ENCODE measurements at regions not wholly inside any gene's neighbourhood (a gene's known extent, or its start where the extent isn't known, plus 50 kb on each side); places are given as distances from the start of the nearest gene placed in this dataset.

DNA sequence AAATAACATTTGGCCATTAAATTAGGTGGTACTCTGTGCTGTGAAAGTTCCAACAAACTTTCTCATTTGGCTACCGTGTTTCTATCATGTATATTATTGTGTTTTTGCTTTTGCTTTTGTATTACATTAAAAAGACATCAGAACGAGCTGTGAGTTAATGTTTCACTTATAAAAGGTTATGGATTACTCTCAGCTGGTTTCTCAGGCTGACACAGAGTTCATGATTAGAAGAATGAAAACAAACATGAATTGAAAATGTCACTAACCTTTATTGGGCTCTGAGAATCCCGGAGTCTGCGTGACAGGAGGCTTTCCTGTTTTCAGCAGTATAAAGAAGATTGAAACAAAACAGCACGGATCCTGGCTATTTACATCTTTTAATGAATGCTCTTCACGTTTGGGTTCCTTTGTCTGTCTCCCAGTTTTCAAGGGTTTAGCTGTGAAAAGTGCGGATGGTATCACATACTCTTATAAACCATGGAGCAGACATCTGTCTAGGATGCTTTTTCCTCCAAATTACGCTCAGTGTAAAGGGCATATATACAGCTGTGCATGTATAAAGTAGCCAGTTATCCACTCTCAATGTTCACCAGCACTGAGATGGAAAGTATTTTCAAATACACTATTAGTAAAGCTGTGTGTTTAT lies 153.6 kb downstream of the PTCSC3 start:
- no peaks in the 10 kb centered on the region for H3K9me3 ChIP-seq
- ATAC-seq (no peak), DNase-seq (no peak)
- no peak overlapping the region for H3K27ac ChIP-seq
- no peak overlapping the region for H3K4me3 ChIP-seq
- no peaks in the 10 kb centered on the region for H3K4me1 ChIP-seq
- H3K27me3 ChIP-seq: peaks cover 0 to 6% (median 0%) of the 10 kb centered on the region in 7 donors
- 61 to 65% methylated on average over 8 of the region's 8 CpGs for WGBS, 2 donors
- TF ChIP-seq, protein P1, sequence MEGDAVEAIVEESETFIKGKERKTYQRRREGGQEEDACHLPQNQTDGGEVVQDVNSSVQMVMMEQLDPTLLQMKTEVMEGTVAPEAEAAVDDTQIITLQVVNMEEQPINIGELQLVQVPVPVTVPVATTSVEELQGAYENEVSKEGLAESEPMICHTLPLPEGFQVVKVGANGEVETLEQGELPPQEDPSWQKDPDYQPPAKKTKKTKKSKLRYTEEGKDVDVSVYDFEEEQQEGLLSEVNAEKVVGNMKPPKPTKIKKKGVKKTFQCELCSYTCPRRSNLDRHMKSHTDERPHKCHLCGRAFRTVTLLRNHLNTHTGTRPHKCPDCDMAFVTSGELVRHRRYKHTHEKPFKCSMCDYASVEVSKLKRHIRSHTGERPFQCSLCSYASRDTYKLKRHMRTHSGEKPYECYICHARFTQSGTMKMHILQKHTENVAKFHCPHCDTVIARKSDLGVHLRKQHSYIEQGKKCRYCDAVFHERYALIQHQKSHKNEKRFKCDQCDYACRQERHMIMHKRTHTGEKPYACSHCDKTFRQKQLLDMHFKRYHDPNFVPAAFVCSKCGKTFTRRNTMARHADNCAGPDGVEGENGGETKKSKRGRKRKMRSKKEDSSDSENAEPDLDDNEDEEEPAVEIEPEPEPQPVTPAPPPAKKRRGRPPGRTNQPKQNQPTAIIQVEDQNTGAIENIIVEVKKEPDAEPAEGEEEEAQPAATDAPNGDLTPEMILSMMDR (IDR thresholded peaks at IDR 0.05): no peak
- no peaks in the 10 kb centered on the region for H3K36me3 ChIP-seq
- intact Hi-C loops (cut with DNase I): no loop called here

DNA sequence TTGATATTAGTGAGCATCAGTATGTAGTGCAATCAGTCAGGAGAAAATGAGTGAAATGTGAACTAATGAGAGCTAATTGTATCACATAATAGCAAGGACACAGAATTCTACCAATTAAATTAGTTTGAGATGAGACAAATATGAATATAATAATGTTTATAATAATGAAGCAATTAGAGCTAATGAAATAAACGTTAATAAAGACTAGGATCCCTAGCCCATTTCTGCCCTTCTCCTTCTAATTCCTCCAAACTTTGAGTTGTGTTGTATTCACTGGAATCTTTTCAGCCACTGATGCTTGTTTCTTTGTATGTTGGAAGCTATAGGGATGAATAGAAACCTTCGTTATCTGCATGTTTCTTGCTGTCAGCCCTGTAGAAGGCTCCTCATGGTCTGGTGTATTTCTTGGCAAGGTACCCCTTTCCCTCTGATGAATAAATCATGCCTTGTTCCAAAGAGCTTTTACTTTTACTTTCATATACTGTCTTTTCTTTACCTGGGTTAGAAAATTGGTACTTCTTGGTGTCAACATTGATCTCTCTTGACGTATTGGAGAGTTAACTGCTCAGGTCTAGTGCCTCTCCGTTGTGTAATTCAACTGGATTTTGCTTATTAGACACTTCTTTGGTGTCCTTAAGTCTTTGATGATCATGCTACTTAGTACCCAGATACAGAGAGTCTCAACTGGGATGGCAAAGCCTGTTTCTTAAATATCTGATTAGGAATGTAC lies 154.8 kb downstream of the PTCSC3 start:
- TF ChIP-seq, protein P1 (IDR thresholded peaks at IDR 0.05): no peak
- whole genome bisulfite sequencing, 2 donors: 70 to 71% methylated on average over 4 of the region's 4 CpGs
- ATAC-seq (no peak), DNase-seq (no peak)
- no peak overlapping the region for H3K4me3 ChIP-seq
- intact Hi-C loops (cut with DNase I): no loop called here
- H3K27me3 ChIP-seq: peaks cover 0 to 6% (median 0%) of the 10 kb centered on the region in 7 donors
- no peaks in the 10 kb centered on the region for H3K36me3 ChIP-seq
- H3K4me1 ChIP-seq: no peaks in the 10 kb centered on the region
- no peak overlapping the region for H3K27ac ChIP-seq
- no peaks in the 10 kb centered on the region for H3K9me3 ChIP-seq

- no peaks in the 10 kb centered on the region for H3K4me1 ChIP-seq
- TF ChIP-seq, protein P1 (IDR thresholded peaks at IDR 0.05): no peak
- peaks cover 0 to 6% (median 0%) of the 10 kb centered on the region in 7 donors for H3K27me3 ChIP-seq
- intact Hi-C loops (cut with DNase I): no loop called here
- WGBS, 2 donors: 71 to 77% methylated on average over 2 of the region's 2 CpGs
- no peak for ATAC-seq
- no peak overlapping the region for H3K4me3 ChIP-seq
- H3K36me3 ChIP-seq: no peaks in the 10 kb centered on the region
- H3K9me3 ChIP-seq: no peaks in the 10 kb centered on the region
- DNase-seq: no peak
- H3K27ac ChIP-seq: no peak overlapping the region
These were observed 155.5 kb downstream of the PTCSC3 start for GRCh38 chr14:36021030-36021422.

DNA sequence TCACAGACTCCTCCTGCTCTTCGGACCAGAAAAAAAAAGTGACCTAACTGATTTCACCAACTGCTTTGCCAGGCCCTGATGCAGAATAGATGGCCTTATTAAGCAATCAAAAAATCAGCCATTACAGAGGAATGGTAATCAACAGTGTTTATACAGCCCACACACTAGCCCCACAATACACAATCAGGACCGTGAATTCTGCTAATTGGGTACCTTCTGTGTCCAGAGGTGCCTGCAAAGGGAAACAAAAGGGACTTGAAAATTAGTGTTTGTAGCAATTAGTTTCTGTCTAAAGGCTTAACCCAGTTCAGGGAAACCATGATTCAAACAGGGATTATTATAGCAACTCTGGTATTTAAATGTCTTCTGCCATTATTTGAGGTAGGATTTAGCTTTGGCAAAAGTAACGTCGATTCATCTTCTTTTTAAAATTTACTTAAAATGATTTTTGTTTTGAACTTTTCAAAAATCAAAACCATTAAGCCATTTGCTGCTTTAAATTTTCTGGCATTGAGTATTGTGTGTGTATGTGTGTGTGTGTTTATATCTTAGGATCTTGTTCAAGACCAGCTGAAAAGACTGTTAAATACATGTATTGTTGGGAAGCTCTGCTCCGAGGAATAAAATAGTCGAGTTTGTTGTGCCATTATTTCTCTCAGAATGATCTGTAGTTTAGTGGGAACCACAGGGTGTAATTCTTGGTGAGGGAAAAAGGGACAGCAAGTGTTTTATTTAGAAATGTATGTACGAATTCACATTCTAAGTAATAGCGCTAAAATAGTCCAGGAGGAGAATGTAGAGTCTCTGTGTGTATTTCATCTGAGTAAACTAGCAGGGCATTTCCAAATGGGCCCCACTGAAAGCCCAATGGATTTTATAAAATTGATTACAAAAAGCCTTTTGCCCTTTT lies 156.1 kb downstream of the PTCSC3 start:
- Histone ChIP-seq H3K4me3 (no peak overlapping the region), H3K27me3 (peaks cover 0 to 6% (median 0%) of the 10 kb centered on the region in 7 donors), H3K9me3 (no peaks in the 10 kb centered on the region), H3K4me1 (no peaks in the 10 kb centered on the region), H3K36me3 (no peaks in the 10 kb centered on the region), H3K27ac (no peak overlapping the region)
- TF ChIP-seq, protein P1 (IDR thresholded peaks at IDR 0.05): no peak
- WGBS, 2 donors: 82% methylated on average over 8 of the region's 8 CpGs
- intact Hi-C loops (cut with DNase I): no loop called here
- DNase-seq: no peak
- ATAC-seq: no peak
